ENCODE measurements at regions not wholly inside any gene's neighbourhood (a gene's known extent, or its start where the extent isn't known, plus 50 kb on each side); places are given as distances from the start of the nearest gene placed in this dataset.

DNA sequence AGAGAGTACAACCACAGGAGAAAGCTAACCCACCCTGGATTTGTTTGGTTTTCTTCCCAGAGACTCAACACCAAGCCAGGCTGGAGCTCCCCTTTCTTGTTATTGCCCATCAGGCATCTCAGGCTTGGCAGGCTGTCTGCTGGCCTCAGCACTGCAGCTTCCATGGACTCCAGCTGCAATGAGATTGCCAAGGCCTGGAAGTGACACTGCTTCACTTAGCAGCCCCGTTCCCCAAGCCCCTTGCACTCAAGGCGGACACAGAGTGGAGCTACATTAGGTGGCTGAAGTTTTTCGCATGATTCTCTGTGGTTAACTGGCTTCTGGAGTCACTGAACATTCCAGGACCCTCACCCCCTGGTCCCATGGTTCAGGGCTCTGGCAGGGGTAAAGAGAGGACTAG is 163.1 kb upstream of the GDF10 start:
- Mint-ChIP-seq H3K36me3 (ENCODE audit: low read depth) (no peaks in the 10 kb centered on the region), H3K27me3 (no peaks in the 10 kb centered on the region), H3K4me1 (ENCODE audit: low read depth) (peaks cover 8% of the 10 kb centered on the region), H3K4me3 (no peak overlapping the region), H3K27ac (no peak overlapping the region), H3K9me3 (no peaks in the 10 kb centered on the region)

DNA sequence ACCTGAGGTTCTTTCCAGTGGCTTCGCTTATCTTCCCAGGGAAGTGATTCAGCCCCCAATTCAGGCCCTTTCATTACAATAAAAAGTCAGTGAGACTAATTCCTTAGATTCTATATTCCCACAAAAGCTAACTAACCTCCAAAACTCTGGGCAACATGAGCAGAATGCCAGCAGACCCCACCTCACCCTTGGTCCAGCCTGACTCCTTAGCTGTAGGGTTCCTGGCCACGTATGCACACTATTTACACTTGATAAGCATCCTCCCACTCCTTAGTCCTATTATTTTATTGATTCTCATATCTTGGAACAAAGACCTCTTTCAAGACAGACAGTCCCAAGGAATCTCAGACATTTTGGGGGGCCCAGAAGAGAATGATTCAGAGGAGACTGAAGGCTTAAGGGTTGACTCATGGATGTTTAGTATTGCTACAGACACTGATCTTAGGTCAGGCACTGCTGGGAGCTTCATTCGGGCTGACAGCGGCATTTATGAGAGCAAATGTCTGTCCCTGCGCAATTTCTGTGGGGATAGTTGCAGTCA is 162.6 kb upstream of the GDF10 start:
- no peak overlapping the region for H3K27ac Mint-ChIP-seq
- H3K27me3 Mint-ChIP-seq: no peaks in the 10 kb centered on the region
- H3K4me1 Mint-ChIP-seq (ENCODE audit: low read depth): peaks cover 8% of the 10 kb centered on the region
- H3K4me3 Mint-ChIP-seq: no peak overlapping the region
- H3K9me3 Mint-ChIP-seq: no peaks in the 10 kb centered on the region
- H3K36me3 Mint-ChIP-seq (ENCODE audit: low read depth): no peaks in the 10 kb centered on the region

DNA sequence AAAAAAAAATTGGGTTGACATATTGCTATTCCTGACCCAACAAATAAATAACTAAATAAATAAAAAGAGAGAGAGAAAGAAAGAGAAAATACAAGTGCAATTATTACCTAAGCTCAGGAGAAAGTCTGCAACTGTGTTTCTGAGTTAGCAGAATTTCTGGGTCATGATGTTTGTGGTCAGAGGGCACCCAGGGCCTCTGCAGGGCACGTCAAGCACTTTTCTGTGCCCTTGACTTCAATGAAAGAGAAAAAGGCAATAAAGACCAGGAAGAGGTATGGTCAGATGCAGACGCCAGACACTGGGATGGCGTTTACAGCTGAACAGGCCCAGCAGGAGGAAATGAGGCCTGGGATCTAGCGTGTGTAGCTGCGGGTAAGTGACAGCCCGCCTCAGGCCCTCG is 160.9 kb upstream of the GDF10 start:
- Mint-ChIP-seq H3K36me3 (ENCODE audit: low read depth) (no peaks in the 10 kb centered on the region), H3K27ac (no peak overlapping the region), H3K4me1 (ENCODE audit: low read depth) (peaks cover 3% of the 10 kb centered on the region), H3K27me3 (no peaks in the 10 kb centered on the region), H3K9me3 (no peaks in the 10 kb centered on the region), H3K4me3 (no peak overlapping the region)

DNA sequence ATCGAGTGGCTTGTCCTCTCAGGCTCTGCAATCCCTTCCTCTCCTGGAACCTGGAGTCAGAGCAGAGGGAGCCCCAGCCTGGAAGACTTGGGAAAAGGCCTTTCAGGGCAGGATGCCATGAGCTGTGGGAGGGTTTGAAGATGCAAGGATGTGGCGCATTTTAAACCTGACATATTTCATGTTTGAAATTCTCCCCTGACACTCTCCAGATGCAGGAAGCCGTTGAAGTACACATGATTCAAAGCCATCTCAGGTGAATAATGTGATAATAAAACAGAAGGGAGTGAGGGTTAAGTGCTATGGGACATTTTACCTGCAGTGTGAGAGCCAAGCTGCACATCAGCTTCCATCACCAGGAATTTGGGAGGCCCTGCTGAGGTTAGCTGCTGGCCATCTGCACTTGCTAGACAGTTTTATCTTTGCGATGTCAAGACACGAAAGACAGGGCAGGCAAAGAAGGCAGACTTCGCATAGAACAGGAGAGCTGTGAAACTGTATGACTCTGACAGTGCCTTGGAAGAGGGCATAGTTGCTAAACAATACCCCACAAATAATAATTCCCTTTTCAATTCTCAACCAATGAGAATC is 159.1 kb upstream of the GDF10 start:
- Mint-ChIP-seq H3K4me3 (no peak overlapping the region), H3K4me1 (ENCODE audit: low read depth) (peaks cover 15% of the 10 kb centered on the region), H3K36me3 (ENCODE audit: low read depth) (no peaks in the 10 kb centered on the region), H3K27ac (no peak overlapping the region), H3K27me3 (no peaks in the 10 kb centered on the region), H3K9me3 (no peaks in the 10 kb centered on the region)

DNA sequence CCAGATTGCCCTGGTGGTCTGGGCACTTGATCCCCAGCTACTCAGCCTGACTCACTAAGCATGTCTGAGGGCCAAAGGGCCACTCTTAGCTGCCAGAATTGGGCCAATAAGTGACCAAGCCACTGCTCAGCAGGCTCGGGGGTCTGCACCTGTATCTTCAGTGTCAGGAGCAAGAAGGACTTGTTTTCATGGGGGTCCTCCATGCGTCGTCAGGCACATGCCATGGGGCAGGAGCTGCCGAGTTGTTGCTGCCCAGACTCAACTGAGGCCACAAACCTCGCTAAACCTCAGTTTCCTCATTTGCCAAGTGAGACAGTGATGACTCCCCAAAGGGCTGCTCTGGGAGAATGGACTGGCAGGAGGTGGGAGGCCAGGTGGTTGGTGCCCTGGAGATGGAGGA is 158.6 kb upstream of the GDF10 start:
- H3K27ac Mint-ChIP-seq: no peak overlapping the region
- no peaks in the 10 kb centered on the region for H3K9me3 Mint-ChIP-seq
- H3K27me3 Mint-ChIP-seq: no peaks in the 10 kb centered on the region
- peaks cover 17% of the 10 kb centered on the region for H3K4me1 Mint-ChIP-seq (ENCODE audit: low read depth)
- no peak overlapping the region for H3K4me3 Mint-ChIP-seq
- no peaks in the 10 kb centered on the region for H3K36me3 Mint-ChIP-seq (ENCODE audit: low read depth)

DNA sequence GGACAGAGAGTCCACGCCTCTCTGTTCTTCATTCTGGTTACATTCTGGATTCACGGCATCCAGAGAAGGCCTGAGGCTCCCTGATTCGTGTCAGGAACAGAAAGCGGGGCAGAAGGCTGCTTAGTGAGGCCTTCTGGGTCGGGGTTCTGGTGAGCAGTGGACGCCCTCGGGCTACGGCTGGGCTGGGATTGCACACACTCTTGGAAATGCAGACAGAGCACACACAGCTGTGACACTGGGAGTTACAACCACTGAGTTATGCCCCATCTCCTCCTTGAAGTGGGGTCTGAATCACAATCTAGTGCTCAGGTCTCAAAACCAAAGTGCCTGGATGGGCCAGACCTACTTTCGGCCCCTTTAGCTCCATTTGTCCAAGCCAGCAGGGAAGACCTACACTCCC is 156.9 kb upstream of the GDF10 start:
- Mint-ChIP-seq H3K9me3 (no peaks in the 10 kb centered on the region), H3K27me3 (no peaks in the 10 kb centered on the region), H3K4me1 (ENCODE audit: low read depth) (peaks cover 17% of the 10 kb centered on the region), H3K4me3 (no peak overlapping the region), H3K27ac (no peak overlapping the region), H3K36me3 (ENCODE audit: low read depth) (no peaks in the 10 kb centered on the region)

DNA sequence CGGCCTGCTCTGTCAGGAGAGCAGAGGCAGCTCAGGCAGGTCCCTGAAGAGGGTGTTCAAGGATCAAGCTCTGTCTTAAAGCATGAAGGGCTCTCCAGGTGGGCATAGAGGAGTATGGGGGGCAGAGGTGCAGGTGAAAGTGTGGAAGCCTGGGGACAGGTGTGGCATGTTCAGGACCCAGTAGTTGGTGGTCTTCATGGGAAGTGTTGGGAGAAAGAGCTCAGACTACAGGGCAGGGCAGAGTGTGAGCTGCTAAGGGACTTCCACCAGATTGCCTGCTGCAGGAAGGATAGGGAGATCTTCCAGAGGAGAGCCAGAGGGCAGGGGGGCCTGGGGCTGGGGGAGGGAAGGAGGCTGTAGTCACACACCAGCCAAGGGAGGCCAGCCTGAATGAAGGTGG is 156.5 kb upstream of the GDF10 start:
- Mint-ChIP-seq H3K4me3 (no peak overlapping the region), H3K4me1 (ENCODE audit: low read depth) (peaks cover 17% of the 10 kb centered on the region), H3K9me3 (no peaks in the 10 kb centered on the region), H3K27ac (no peak overlapping the region), H3K27me3 (no peaks in the 10 kb centered on the region), H3K36me3 (ENCODE audit: low read depth) (no peaks in the 10 kb centered on the region)

DNA sequence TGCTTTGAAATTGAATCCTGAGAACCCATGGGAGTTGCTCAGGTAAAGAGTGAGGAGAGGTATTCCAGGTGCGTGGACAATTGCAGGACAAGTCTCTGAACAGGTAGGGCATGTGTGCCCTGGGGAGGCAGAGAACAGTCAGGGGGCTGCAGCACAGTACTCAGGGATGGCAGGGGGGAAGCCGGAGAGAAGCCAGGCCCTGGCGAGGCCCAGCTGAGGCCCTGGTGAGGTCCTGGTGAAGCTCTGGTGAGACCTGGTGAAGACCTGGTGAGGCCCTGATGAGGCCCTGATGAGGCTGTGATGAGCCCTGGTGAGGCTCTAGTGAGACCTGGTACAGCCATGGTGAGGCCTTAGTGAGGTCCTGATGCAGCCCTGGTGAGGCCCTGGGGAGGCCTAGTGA is 155.5 kb upstream of the GDF10 start:
- Mint-ChIP-seq H3K9me3 (no peaks in the 10 kb centered on the region), H3K4me3 (no peak overlapping the region), H3K27me3 (no peaks in the 10 kb centered on the region), H3K4me1 (ENCODE audit: low read depth) (peaks cover 17% of the 10 kb centered on the region), H3K27ac (peak overlapping the region; percentile 39), H3K36me3 (ENCODE audit: low read depth) (no peaks in the 10 kb centered on the region)

DNA sequence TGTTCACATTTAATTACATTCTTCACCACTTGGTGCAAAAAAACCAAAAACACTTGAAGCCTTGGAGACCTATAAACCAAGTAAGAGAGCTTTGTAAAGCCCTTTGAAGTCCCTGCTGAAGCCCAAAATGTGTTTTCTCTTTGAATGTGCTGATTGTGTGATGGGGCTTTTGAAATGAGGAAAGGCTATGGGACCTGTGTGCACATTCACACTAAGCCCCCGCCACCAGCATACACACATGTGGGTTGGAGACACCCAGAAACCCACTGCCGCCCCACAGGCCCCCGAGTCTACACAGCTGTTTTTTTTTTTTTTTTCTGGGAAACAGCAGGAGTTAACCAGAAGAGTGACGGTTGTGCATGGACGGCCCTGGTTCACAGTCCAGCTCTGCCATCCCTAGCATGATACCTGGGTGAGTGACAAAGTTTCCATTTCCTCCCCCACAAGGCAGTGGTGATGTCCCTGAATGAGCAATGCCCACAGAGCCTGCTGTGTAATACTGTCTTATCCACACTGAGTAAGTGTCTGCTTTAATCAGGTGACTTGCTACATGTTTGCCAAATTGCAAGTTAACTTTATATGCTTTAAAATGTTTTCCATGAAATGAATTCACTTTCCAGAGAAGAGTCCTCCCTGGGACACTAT is 154.6 kb upstream of the GDF10 start:
- Mint-ChIP-seq H3K27ac (peak overlapping the region; percentile 47), H3K9me3 (no peaks in the 10 kb centered on the region), H3K4me1 (ENCODE audit: low read depth) (peaks cover 17% of the 10 kb centered on the region), H3K27me3 (no peaks in the 10 kb centered on the region), H3K36me3 (ENCODE audit: low read depth) (no peaks in the 10 kb centered on the region), H3K4me3 (no peak overlapping the region)

DNA sequence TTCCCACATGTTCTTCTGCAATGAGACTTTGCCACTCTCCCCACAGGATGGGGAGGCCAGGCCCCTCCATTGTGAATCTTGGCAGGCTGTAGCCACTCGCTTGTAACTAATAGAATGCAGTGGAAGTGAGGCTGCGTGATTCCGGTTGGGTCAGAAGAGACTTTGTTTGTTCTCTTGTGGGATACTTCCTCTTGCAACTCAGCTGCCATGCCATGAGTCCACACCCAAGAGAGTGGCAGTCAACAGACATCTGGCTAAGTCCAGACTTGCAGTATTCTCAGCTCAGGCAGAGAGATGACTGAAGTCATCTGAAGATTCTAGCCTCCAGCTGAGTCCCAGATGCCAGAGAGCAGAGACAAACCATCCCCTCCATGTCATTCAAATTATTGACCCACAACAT is 153.4 kb upstream of the GDF10 start:
- no peak overlapping the region for H3K27ac Mint-ChIP-seq
- H3K4me3 Mint-ChIP-seq: no peak overlapping the region
- H3K36me3 Mint-ChIP-seq (ENCODE audit: low read depth): no peaks in the 10 kb centered on the region
- H3K27me3 Mint-ChIP-seq: no peaks in the 10 kb centered on the region
- H3K4me1 Mint-ChIP-seq (ENCODE audit: low read depth): peaks cover 17% of the 10 kb centered on the region
- H3K9me3 Mint-ChIP-seq: no peaks in the 10 kb centered on the region

DNA sequence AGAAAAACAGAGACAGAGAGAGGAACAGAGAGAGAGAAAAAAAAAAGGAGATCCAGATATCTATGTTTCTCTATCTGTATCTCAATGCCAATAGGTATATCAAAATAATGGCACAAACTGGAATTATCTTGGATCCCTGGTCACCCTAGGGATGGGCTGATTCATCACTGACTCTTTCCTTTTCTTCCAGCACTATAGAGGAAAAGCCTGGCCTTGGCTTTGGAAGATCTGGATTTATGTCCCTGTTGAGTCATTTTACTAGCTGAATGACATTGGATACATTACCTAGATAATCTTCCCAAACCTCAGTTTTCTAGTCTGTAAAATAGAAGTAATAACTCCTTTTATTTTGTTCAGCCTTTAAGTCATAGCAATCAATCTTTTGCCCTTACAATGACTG is 152.8 kb upstream of the GDF10 start:
- no peak overlapping the region for H3K4me3 Mint-ChIP-seq
- peaks cover 17% of the 10 kb centered on the region for H3K4me1 Mint-ChIP-seq (ENCODE audit: low read depth)
- H3K9me3 Mint-ChIP-seq: no peaks in the 10 kb centered on the region
- no peaks in the 10 kb centered on the region for H3K36me3 Mint-ChIP-seq (ENCODE audit: low read depth)
- H3K27me3 Mint-ChIP-seq: no peaks in the 10 kb centered on the region
- no peak overlapping the region for H3K27ac Mint-ChIP-seq

DNA sequence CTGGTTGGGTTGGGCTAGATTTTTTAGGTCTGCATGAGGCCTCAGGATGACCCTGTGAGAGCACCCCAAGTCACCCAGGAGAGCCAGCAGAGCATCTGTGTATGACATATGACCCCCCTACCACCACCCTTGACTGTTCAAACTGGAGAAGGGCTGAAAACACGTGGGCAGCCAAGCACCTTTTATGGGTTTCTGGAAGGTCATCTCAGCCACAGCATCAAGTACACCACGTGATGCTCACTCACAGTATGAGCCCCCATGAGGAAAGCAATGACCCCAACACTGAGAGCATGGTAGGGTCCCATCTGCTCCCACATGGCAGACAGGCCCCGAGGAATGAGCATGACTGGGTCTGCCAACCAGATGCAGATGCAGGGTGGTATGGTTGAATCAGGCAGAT is 149.4 kb upstream of the GDF10 start:
- H3K4me3 Mint-ChIP-seq: no peak overlapping the region
- peaks cover 12% of the 10 kb centered on the region for H3K9me3 Mint-ChIP-seq
- peaks cover 7% of the 10 kb centered on the region for H3K36me3 Mint-ChIP-seq (ENCODE audit: low read depth)
- no peak overlapping the region for H3K27ac Mint-ChIP-seq
- H3K27me3 Mint-ChIP-seq: no peaks in the 10 kb centered on the region
- H3K4me1 Mint-ChIP-seq (ENCODE audit: low read depth): peaks cover 18% of the 10 kb centered on the region

DNA sequence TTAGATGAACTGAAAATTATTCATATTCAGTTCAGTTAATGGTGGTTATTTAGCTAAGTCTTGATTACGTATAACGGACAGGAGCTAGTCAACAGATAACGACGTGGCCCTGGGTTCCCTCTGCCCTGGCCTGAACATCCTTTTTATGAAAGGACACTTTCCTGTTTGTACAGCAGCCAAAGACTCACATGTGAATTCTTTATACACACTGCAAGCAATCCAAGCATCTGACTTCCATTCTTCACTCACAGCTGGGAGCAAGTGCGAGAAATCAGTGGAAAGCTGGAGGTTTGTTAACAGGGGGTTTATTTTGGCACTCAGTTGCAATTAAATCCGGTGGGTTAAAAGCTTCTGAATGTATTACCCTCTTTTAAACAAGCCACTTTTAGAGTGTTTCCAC is 148.1 kb upstream of the GDF10 start:
- Mint-ChIP-seq H3K4me1 (ENCODE audit: low read depth) (peaks cover 13% of the 10 kb centered on the region), H3K9me3 (peaks cover 24% of the 10 kb centered on the region), H3K27me3 (no peaks in the 10 kb centered on the region)

DNA sequence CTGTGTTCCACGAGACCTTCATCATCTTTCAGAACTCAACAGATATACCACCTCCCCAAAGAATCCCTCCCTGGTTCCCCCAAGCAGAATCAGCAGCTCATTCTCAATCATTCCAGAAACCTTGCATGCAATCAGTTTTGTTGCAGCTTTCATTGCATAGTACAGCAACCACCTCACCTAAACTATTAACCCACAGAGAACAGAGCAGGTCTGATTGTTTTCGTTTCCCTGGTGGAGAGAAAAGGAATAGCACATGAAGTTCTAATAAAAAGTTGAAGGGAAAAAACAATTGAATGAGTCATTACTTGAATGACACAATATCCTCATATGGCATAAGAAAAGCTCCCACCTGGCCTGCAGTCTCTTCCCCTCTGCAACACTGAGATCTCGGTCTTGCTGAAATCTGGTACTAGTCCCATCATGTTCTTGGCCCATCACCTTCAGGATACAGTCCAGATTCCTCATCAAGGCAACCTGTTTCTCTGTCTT is 147.1 kb upstream of the GDF10 start:
- Mint-ChIP-seq H3K36me3 (ENCODE audit: low read depth) (peaks cover 10% of the 10 kb centered on the region), H3K4me3 (no peak overlapping the region), H3K27me3 (no peaks in the 10 kb centered on the region), H3K27ac (peak overlapping the region; percentile 23), H3K4me1 (ENCODE audit: low read depth) (peaks cover 13% of the 10 kb centered on the region), H3K9me3 (peaks cover 24% of the 10 kb centered on the region)

More for the DNA sequence above, 148.1 kb upstream of the GDF10 start:
- Mint-ChIP-seq H3K36me3 (ENCODE audit: low read depth) (peaks cover 10% of the 10 kb centered on the region), H3K4me3 (no peak overlapping the region), H3K27ac (no peak overlapping the region)

DNA sequence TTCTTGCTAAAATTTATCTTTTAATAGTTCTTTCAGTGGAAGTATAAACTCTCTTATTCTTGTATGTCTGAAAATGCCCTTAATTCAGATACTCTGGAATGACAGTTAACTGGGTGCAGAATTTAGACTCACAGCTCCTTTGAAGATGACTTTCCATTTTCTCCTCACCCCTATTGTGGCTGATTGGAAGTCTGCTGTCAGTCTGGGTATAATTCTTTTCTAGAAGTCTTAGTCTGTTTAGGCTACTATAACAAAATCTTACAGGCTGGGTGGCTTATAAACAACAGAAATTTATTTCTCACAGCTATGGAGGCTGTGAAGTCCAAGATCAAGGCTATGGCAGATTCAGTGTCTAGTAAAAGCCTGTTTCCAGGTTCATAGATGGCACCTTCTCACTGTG is 145.2 kb upstream of the GDF10 start:
- H3K36me3 Mint-ChIP-seq (ENCODE audit: low read depth): peaks cover 10% of the 10 kb centered on the region
- H3K27ac Mint-ChIP-seq: no peak overlapping the region
- no peak overlapping the region for H3K4me3 Mint-ChIP-seq

DNA sequence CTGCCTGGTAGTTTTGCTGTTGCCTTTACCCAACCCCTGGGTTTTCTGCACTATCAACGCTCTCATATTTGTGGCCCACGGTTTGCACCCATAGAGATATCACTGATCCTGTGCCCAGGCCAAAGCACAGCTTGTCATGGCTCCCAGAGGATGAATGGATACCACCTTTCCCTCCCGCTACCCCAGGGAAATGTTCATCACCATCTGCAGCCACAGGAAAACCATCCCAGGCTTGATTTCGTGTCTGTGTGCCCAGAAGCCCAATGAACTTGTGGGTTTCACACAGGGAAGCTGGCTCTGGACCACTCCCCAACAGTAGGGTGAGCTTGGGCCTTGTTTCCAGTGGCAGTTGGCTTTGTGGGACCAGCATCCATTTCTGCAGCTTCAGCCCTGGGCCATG is 143.1 kb upstream of the GDF10 start:
- Mint-ChIP-seq H3K36me3 (ENCODE audit: low read depth) (peaks cover 10% of the 10 kb centered on the region), H3K4me1 (ENCODE audit: low read depth) (peaks cover 13% of the 10 kb centered on the region), H3K4me3 (no peak overlapping the region), H3K9me3 (peaks cover 24% of the 10 kb centered on the region), H3K27me3 (no peaks in the 10 kb centered on the region), H3K27ac (no peak overlapping the region)

More for the DNA sequence above, 145.2 kb upstream of the GDF10 start:
- H3K27me3 Mint-ChIP-seq: no peaks in the 10 kb centered on the region
- H3K4me1 Mint-ChIP-seq (ENCODE audit: low read depth): peaks cover 13% of the 10 kb centered on the region
- peaks cover 24% of the 10 kb centered on the region for H3K9me3 Mint-ChIP-seq

Data from stimulated activated naive CD8-positive, alpha-beta T cell treated with anti-CD3 and anti-CD28 coated beads, Interleukin-15, Interleukin-2, amounts not matched to agents 100 ng/mL and 50 ng/mL, for 24 hours (primary cell).